ENCODE measurements at regions not wholly inside any gene's neighbourhood (a gene's known extent, or its start where the extent isn't known, plus 50 kb on each side); places are given as distances from the start of the nearest gene placed in this dataset.

- TF ChIP-seq, protein P1, sequence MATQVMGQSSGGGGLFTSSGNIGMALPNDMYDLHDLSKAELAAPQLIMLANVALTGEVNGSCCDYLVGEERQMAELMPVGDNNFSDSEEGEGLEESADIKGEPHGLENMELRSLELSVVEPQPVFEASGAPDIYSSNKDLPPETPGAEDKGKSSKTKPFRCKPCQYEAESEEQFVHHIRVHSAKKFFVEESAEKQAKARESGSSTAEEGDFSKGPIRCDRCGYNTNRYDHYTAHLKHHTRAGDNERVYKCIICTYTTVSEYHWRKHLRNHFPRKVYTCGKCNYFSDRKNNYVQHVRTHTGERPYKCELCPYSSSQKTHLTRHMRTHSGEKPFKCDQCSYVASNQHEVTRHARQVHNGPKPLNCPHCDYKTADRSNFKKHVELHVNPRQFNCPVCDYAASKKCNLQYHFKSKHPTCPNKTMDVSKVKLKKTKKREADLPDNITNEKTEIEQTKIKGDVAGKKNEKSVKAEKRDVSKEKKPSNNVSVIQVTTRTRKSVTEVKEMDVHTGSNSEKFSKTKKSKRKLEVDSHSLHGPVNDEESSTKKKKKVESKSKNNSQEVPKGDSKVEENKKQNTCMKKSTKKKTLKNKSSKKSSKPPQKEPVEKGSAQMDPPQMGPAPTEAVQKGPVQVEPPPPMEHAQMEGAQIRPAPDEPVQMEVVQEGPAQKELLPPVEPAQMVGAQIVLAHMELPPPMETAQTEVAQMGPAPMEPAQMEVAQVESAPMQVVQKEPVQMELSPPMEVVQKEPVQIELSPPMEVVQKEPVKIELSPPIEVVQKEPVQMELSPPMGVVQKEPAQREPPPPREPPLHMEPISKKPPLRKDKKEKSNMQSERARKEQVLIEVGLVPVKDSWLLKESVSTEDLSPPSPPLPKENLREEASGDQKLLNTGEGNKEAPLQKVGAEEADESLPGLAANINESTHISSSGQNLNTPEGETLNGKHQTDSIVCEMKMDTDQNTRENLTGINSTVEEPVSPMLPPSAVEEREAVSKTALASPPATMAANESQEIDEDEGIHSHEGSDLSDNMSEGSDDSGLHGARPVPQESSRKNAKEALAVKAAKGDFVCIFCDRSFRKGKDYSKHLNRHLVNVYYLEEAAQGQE (IDR thresholded peaks at IDR 0.05; ENCODE audit: low read depth) = no peak
- TF ChIP-seq ZFX (IDR thresholded peaks at IDR 0.05) = no peak
- TF ChIP-seq POLR2AphosphoS5 (IDR thresholded peaks at IDR 0.05; ENCODE audit: low read depth, low read length) = no peak
- TF ChIP-seq CEBPB (IDR thresholded peaks at IDR 0.05; ENCODE audit: low read depth) = no peak
- TF ChIP-seq SRF (IDR thresholded peaks at IDR 0.05; ENCODE audit: low read depth) = no peak
- no peak for TF ChIP-seq RAD21 (IDR thresholded peaks at IDR 0.05; ENCODE audit: low read depth)
- no peak for TF ChIP-seq SP1 (IDR thresholded peaks at IDR 0.05; ENCODE audit: low read depth)
Observed at GRCh38 chr2:14746133-14746532, 113.6 kb downstream of the LRATD1 start (continued).

- Histone ChIP-seq H3K4me2 (ENCODE audit: low read length) (no peak overlapping the region), H3K27ac (ENCODE audit: low read depth, low read length) (no peak overlapping the region), H3K36me3 (ENCODE audit: control insufficient read depth in 1 of 2, insufficient read depth in 2 of 2, low read length in 2 of 2) (no peaks in the 10 kb centered on the region), H3K27me3 (ENCODE audit: insufficient read depth, low read length) (no peaks in the 10 kb centered on the region), H4K20me1 (ENCODE audit: insufficient read depth) (no peaks in the 10 kb centered on the region), H3K4me1 (ENCODE audit: control insufficient read depth in 1 of 2, insufficient read depth in 2 of 2, low read length in 2 of 2) (no peaks in the 10 kb centered on the region), H3K9ac (ENCODE audit: low read length) (no peak overlapping the region), H3K4me3 (replicated peaks in 1 of 2; ENCODE audit: low read depth in 1 of 2, low read length in 2 of 2) (no peak overlapping the region), H3K9me3 (ENCODE audit: control insufficient read depth in 1 of 2, insufficient read depth in 1 of 2, low read depth in 1 of 2, low read length in 2 of 2) (peaks cover 12 to 17% of the 10 kb centered on the region in 2 experiments; a peak in 3 of 4 replicates), H3K79me2 (ENCODE audit: insufficient read depth, low read length) (no peaks in the 10 kb centered on the region), H2AFZ (ENCODE audit: low read depth, low read length, poor library complexity, severe bottlenecking) (no peak overlapping the region), H3K9me2 (ENCODE audit: insufficient read depth) (no peaks in the 10 kb centered on the region)
- intact Hi-C loops (cut with micrococcal nuclease) = no loop called here
- DNase-seq (ENCODE audit: low read depth, low spot score) (no peak), ATAC-seq (no peak)
- POLR2A ChIA-PET = no interaction called here
- no TSS peak for BruUV-seq (replicated peaks)
- RAD21 ChIA-PET (ENCODE audit: low non-redundant PET in 1 of 2, low total read pairs in 2 of 2, uncharacterized antibody in 2 of 2, unreplicated experiment in 2 of 2) = no interaction called here
- CTCF ChIA-PET = no interaction called here
- TF ChIP-seq ZNF274 (IDR thresholded peaks at IDR 0.05; ENCODE audit: low read depth, low read length) (no peak), SIN3A (IDR thresholded peaks at IDR 0.05; ENCODE audit: low read depth) (no peak), EZH2 (IDR thresholded peaks at IDR 0.05) (no peak), EGR1 (IDR thresholded peaks at IDR 0.05; ENCODE audit: low read depth) (no peak), ATF3 (IDR thresholded peaks at IDR 0.05) (no peak), SRF (IDR thresholded peaks at IDR 0.05; ENCODE audit: low read depth) (no peak), TCF7L2 (IDR thresholded peaks at IDR 0.05; ENCODE audit: borderline replicate concordance, extremely low read depth, insufficient read depth, insufficient read length) (no peak), ELF1 (IDR thresholded peaks at IDR 0.05; ENCODE audit: borderline replicate concordance, low read depth) (no peak), SP1 (IDR thresholded peaks at IDR 0.05; ENCODE audit: low read depth) (no peak), FOSL1 (IDR thresholded peaks at IDR 0.05; ENCODE audit: low read depth) (no peak), ZFX (IDR thresholded peaks at IDR 0.05) (no peak), CTCF (IDR thresholded peaks at IDR 0.05 in 2 of 3, conservative IDR thresholded peaks at IDR 0.05 in 1 of 3; ENCODE audit: borderline replicate concordance in 1 of 3, insufficient read depth in 1 of 3, low read depth in 2 of 3, low read length in 2 of 3) (no peak)
- TF ChIP-seq, protein P2, sequence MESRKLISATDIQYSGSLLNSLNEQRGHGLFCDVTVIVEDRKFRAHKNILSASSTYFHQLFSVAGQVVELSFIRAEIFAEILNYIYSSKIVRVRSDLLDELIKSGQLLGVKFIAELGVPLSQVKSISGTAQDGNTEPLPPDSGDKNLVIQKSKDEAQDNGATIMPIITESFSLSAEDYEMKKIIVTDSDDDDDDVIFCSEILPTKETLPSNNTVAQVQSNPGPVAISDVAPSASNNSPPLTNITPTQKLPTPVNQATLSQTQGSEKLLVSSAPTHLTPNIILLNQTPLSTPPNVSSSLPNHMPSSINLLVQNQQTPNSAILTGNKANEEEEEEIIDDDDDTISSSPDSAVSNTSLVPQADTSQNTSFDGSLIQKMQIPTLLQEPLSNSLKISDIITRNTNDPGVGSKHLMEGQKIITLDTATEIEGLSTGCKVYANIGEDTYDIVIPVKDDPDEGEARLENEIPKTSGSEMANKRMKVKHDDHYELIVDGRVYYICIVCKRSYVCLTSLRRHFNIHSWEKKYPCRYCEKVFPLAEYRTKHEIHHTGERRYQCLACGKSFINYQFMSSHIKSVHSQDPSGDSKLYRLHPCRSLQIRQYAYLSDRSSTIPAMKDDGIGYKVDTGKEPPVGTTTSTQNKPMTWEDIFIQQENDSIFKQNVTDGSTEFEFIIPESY (IDR thresholded peaks at IDR 0.05; ENCODE audit: extremely low read depth, insufficient replicate concordance, low read length) = no peak
Observed at GRCh38 chr2:14747447-14747846, 114.9 kb downstream of the LRATD1 start.
